ENCODE measurements at regions not wholly inside any gene's neighbourhood (a gene's known extent, or its start where the extent isn't known, plus 50 kb on each side); places are given as distances from the start of the nearest gene placed in this dataset.
"Not testable (repeated sequence)": the region's sequence is repeated elsewhere in the genome, so short reads cannot be mapped to it uniquely, and the experiment has no call there.

DNA sequence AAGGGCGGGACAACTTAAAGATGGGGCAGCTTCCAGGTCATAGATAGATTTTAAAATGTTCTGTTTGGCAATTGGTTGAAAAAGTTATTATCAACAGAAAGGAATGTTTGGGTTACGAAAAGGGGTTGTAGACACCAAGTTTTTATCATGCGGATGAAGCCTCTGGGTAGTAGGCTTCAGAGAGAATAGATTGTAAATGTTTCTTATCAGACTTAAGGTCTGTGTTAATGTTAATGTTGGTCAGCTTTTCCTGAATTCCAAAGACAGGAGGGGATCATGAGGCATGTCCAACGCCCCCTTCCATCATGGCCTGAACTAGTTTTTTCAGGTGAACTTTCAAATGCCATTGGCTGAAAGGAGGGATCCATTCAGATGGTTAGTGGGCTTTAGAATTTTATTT is 84.2 kb upstream of the KIF5B start:
- DNase-seq (ENCODE audit: low spot score), result no peak

- DNase-seq (ENCODE audit: low spot score), result peak; percentile 43
Measured at GRCh38 chr10:32139223-32140073, 83.2 kb upstream of the KIF5B start.

DNA sequence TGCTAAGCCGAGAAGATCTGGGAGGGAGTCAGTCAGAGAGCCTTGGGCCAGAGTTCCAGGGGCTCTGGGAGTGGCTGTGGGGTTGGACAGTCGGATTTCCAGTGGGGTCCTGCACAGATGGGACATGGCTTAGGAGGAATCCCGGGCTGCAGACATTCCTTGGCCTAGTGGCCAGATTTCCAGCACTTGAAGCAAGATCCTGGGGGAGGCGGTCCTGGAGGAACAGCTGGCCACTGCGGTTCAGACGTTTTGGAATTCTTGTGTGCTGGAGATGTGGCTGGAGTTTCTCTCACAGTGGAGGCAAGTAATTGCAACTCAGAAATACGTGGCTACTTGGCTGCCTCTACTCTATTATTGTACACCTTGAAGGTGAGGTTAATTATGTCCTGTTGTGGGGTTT is 80.7 kb upstream of the KIF5B start:
- DNase-seq (ENCODE audit: low spot score), result not testable (repeated sequence)

GRCh38 chr10:32135796-32136195 is 79.6 kb upstream of the KIF5B start:
- not testable (repeated sequence) for DNase-seq (ENCODE audit: low spot score)

GRCh38 chr10:32132357-32132946 is 76.2 kb upstream of the KIF5B start:
- no peak for DNase-seq (ENCODE audit: low spot score)

DNA sequence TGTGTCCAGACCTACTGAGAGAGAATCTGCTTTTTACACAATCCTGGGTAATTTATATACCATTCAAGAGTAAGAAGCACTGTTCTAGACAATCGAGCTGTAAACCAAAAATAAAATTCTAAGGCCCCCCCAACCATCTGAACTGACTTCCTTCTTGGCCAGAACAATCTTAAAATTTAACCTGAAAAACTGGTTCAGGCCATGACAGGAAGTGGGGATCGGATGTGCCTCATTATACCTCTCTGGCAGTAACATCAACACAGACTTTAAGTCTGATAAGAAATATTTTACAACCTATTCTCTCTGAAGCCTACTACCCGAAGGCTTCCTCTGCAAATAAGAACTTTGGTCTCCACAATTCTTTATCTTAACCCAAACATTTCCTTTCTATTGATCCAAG is 75.2 kb upstream of the KIF5B start:
- no peak for DNase-seq (ENCODE audit: low spot score)

DNA sequence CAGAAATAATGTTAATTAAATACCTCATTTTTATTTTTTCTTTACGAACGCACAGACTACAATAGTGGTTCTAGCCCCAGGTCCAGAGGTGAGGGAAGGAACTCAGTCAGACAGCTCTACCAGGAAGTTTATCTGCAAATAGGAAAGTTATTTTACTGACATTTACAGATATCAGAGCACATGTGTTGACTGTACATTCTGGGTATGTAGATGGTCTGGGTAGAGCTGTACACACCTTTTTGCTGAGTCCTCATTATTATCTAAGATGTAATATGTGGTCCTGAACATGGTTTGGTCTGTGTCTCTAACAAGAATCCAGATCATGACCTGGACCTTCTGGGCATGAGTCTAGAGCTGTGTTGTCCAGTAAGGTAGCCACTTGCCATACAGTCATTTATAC is 74.6 kb upstream of the KIF5B start:
- DNase-seq (ENCODE audit: low spot score), result no peak

DNA sequence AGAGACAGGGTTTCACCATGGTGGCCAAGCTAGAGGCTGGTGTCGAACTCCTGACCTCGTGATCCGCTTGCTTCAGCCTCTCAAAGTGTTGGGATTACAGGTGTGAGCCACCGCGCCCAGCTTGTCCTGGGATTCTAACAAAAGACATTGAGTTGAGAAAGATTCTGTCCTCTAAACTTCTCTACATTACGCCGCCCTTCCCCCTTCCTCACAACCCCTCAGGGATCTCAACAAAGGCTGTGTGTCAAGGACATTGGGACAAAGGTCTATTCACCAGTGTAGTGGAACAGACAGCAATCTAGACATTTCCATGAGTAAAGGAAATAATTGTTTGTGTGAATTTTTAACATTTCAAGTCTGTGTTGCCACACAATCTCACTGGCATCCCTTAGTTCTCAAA is 68.8 kb upstream of the KIF5B start:
- DNase-seq (ENCODE audit: low spot score), result no peak

DNA sequence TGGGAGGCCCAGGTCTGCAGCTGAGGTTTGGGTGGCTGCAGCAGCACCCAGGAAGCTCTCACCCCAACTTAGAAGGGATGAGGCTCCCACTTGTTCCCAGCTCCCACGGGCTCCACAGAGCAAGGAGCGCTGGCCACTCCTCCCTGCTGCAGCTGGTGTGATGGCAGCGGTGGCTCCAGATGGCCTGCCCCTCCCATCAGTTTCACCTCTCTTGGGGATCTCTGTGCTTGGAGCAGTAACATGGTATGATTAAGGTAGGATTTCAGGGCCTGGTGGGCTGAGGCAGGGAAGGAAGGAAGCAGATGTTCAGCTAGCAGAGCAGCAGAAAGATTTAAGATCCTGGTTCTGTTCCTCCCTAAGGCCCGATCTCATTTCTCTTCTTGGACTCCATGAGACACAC is 66.8 kb upstream of the KIF5B start:
- no peak for DNase-seq (ENCODE audit: low spot score)

DNA sequence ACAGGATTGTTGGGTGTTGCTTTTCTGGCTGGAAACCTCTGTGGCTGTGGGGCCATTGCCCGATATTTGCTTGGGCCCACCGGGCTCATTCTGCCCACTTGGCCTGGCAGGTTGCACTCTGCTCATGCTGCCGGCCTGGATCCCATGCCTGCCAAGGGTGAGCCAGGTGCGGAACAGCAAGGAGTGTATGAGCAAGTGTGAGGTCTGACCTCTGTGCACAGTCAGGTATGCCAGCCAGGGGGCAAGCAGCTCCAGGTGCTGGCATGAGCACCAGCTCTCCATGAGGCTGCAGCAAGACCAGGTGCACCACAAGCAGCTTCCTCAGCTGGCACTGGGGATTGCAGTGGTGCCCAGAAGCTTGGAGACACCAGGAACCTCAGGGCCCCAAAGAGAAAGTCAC is 65.4 kb upstream of the KIF5B start:
- no peak for DNase-seq (ENCODE audit: low spot score)

GRCh38 chr10:32120147-32120546 is 63.9 kb upstream of the KIF5B start:
- no peak for DNase-seq (ENCODE audit: low spot score)

DNA sequence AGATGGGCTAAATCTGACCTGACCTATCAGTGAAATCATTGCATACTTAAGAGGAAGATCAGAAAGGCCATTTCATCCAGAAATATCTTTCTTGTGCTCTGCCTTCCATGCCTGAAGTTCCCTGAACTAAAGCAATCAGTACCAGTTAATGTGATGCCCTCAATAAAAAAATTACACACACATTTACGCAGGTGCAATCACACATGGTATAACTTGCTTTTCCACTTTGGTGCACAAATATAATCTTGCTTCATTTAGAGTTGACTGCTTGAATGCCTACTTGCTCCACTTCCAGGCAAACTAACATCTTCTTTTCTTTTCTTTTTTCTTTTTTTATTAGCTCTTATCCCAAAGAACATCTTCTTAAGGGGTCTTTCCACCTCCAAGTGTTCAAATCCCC is 58.3 kb upstream of the KIF5B start:
- DNase-seq (ENCODE audit: low spot score), result no peak

DNA sequence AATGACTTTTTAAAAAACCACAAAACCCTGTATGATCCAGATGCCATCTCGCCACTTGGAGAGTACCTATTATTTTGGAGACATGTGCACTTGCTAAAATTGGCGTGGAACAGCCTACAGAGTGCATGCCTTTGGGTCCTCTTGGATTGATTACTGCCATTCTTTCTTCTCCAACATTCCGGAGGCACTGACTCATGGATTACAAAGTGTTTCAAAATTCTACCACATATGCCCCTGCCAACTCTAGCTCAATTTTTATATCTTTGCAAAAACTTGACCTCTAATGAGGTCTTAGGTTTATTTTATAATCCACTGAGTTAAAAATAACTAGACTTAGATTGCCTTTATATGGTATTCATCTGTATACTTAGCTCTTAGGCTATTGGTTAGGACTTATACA is 55.8 kb upstream of the KIF5B start:
- no peak for DNase-seq (ENCODE audit: low spot score)

DNA sequence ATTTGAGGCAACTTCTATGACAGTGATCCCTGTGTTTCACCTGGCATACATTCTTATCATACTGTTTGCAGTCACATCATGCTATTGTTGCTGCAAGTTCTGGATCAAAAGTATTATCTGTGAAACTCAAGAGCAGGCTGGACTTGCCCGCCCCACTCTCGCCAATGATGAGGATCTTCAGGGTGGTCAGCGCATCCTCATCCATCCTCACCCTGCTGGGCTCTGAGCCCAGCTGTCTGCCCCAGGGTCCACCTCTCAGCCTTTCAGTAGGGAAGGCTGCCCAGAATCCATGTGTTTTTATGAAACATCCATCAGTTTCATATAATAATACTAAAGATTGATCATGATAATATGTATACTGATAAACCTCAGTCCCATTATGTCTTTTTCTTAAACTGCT is 55.4 kb upstream of the KIF5B start:
- no peak for DNase-seq (ENCODE audit: low spot score)

- no peak for DNase-seq (ENCODE audit: low spot score)
Measured at GRCh38 chr10:32110790-32111189, 54.6 kb upstream of the KIF5B start.

DNA sequence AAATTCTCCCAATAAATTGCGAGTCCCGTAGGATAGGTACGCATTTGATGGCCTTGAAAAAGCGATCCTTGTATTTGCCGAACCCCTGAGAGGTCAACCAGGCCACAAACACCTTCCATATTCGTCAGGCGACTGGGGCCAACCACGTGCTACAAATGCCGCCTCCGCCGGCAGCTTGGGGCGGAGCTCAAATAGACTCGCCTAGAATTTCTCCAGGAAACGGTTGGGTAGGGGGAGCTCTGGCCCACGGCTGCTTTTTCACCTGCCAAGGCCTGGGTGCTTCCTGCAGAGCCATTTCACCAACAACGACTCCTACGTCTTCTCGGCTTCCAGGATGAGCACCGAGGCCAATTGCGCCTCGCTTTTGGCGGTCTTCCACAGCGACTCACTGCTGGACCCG is 53.4 kb upstream of the KIF5B start:
- DNase-seq (ENCODE audit: low spot score), result no peak
